MM.1S (cell line): ENCODE measurements at regions not wholly inside any gene's neighbourhood (a gene's known extent, or its start where the extent isn't known, plus 50 kb on each side); places are given as distances from the start of the nearest gene placed in this dataset.

Source experiments
- CTCF ChIP-seq: fragments of 300-600 bp; sonication (generic); IDR thresholded peaks from 2 replicates; pipeline ENCODE4 v1.5.1; 2016; ENCODE audit warnings: antibody characterized with exemption, low read length, mixed read lengths
- EZH2phosphoT487 ChIP-seq: fragments of 300-600 bp; sonication (generic); IDR thresholded peaks from 2 replicates; pipeline ENCODE4 v1.6.1; 2018; ENCODE audit warnings: antibody characterized with exemption, low read length

GRCh38 chr15:93460717-93461116 is 371.7 kb upstream of the RGMA start:
- no peak for TF ChIP-seq EZH2phosphoT487
- TF ChIP-seq CTCF: no peak
